Spinal cord (tissue), 9 donors: ENCODE measurements at regions not wholly inside any gene's neighbourhood (a gene's known extent, or its start where the extent isn't known, plus 50 kb on each side); places are given as distances from the start of the nearest gene placed in this dataset.

Source experiments
- DNase-seq, 6 donors: peaks; one replicate each; pipeline versions ENCODE4 v3.0.0 to v3.0.0-alpha.2; 2013 to 2015; ENCODE audit warnings: low spot score in 6 of 6, low read depth in 4 of 6
- H3K27ac ChIP-seq: one replicate; pipeline ENCODE4 v1.5.1; 2013; ENCODE audit warnings: low read depth, low read length, control low read depth
- H3K27me3 ChIP-seq: one replicate; pipeline ENCODE4 v1.6.1; 2013; ENCODE audit warnings: low read length; ENCODE audit not compliant: control insufficient read depth, insufficient read depth
- H3K36me3 ChIP-seq: one replicate; pipeline ENCODE4 v1.6.1; 2013; ENCODE audit warnings: low read length; ENCODE audit not compliant: control insufficient read depth, insufficient read depth
- H3K4me1 ChIP-seq: one replicate; pipeline ENCODE4 v1.6.1; 2013; ENCODE audit warnings: low read length; ENCODE audit not compliant: control insufficient read depth, insufficient read depth
- H3K4me3 ChIP-seq: one replicate; pipeline ENCODE4 v1.5.1; 2013; ENCODE audit warnings: low read depth, low read length, control low read depth
- H3K9me3 ChIP-seq: one replicate; pipeline ENCODE4 v1.6.1; 2013; ENCODE audit warnings: low read length; ENCODE audit not compliant: control insufficient read depth, insufficient read depth
- WGBS: methylation state at CpG from one replicate; pipeline ENCODE4 v1.1.5; 2013; ENCODE audit warnings: missing lambda C conversion rate; ENCODE audit not compliant: insufficient coverage; 5-methylcytosine and 5-hydroxymethylcytosine counted together
- donor health status: healthy.

GRCh38 chr13:76641056-76641455 is 245.1 kb downstream of the KCTD12 start:
- peak overlapping the region; percentile 72 for H3K27ac ChIP-seq
- no CpG with 5 or more reads among the region's 1 CpG for WGBS
- no peak overlapping the region for H3K4me3 ChIP-seq
- H3K9me3 ChIP-seq, result no peaks in the 10 kb centered on the region
- DNase-seq, result peak in 1 of 6 donors; percentile 52
- no peaks in the 10 kb centered on the region for H3K36me3 ChIP-seq
- H3K4me1 ChIP-seq, result no peaks in the 10 kb centered on the region
- no peaks in the 10 kb centered on the region for H3K27me3 ChIP-seq

GRCh38 chr13:76638882-76639281 is 247.3 kb downstream of the KCTD12 start:
- no peak for DNase-seq

GRCh38 chr13:76638181-76638580 is 248.0 kb downstream of the KCTD12 start:
- peak in 1 of 6 donors; percentile 26 for DNase-seq
- Histone ChIP-seq H3K36me3 (no peaks in the 10 kb centered on the region), H3K27ac (peak overlapping the region; percentile 62), H3K4me1 (no peaks in the 10 kb centered on the region), H3K9me3 (no peaks in the 10 kb centered on the region), H3K4me3 (no peak overlapping the region), H3K27me3 (no peaks in the 10 kb centered on the region)
- WGBS, result no CpG with 5 or more reads among the region's 3 CpGs

More at GRCh38 chr13:76638882-76639281, 247.3 kb downstream of the KCTD12 start:
- Histone ChIP-seq H3K36me3 (no peaks in the 10 kb centered on the region), H3K27ac (peak overlapping the region; percentile 62), H3K4me3 (no peak overlapping the region), H3K4me1 (no peaks in the 10 kb centered on the region), H3K9me3 (no peaks in the 10 kb centered on the region), H3K27me3 (no peaks in the 10 kb centered on the region)
- WGBS, result no CpG with 5 or more reads among the region's 3 CpGs

GRCh38 chr13:76637641-76638141 is 248.5 kb downstream of the KCTD12 start:
- no CpG with 5 or more reads among the region's 2 CpGs for WGBS
- H3K27ac ChIP-seq, result peak overlapping the region; percentile 58
- H3K27me3 ChIP-seq, result no peaks in the 10 kb centered on the region
- DNase-seq, result peak in 2 of 6 donors; percentile 53 to 65
- no peak overlapping the region for H3K4me3 ChIP-seq
- H3K36me3 ChIP-seq, result no peaks in the 10 kb centered on the region
- no peaks in the 10 kb centered on the region for H3K4me1 ChIP-seq
- H3K9me3 ChIP-seq, result no peaks in the 10 kb centered on the region

GRCh38 chr13:76636829-76637228 is 249.4 kb downstream of the KCTD12 start:
- Histone ChIP-seq H3K36me3 (no peaks in the 10 kb centered on the region), H3K27me3 (no peaks in the 10 kb centered on the region), H3K9me3 (no peaks in the 10 kb centered on the region), H3K27ac (peak overlapping the region; percentile 22), H3K4me3 (no peak overlapping the region), H3K4me1 (no peaks in the 10 kb centered on the region)
- WGBS, result 60% methylated on average over 1 of the region's 2 CpGs
- no peak for DNase-seq

GRCh38 chr13:76635232-76636230 is 250.7 kb downstream of the KCTD12 start:
- DNase-seq, result no peak

GRCh38 chr13:76634431-76635191 is 251.6 kb downstream of the KCTD12 start:
- H3K27ac ChIP-seq, result no peak overlapping the region
- H3K4me3 ChIP-seq, result no peak overlapping the region
- H3K9me3 ChIP-seq, result no peaks in the 10 kb centered on the region
- no peaks in the 10 kb centered on the region for H3K36me3 ChIP-seq
- no peaks in the 10 kb centered on the region for H3K4me1 ChIP-seq
- no peak for DNase-seq
- H3K27me3 ChIP-seq, result no peaks in the 10 kb centered on the region
- WGBS, result 67% methylated on average over 3 of the region's 6 CpGs

More at GRCh38 chr13:76635232-76636230, 250.7 kb downstream of the KCTD12 start:
- Histone ChIP-seq H3K4me1 (no peaks in the 10 kb centered on the region), H3K27me3 (no peaks in the 10 kb centered on the region), H3K36me3 (no peaks in the 10 kb centered on the region), H3K9me3 (no peaks in the 10 kb centered on the region), H3K4me3 (no peak overlapping the region), H3K27ac (no peak overlapping the region)
- 90% methylated on average over 2 of the region's 7 CpGs for WGBS

- no peak for DNase-seq
- H3K4me3 ChIP-seq, result no peak overlapping the region
- H3K36me3 ChIP-seq, result no peaks in the 10 kb centered on the region
- H3K27ac ChIP-seq, result no peak overlapping the region
- H3K27me3 ChIP-seq, result no peaks in the 10 kb centered on the region
- H3K4me1 ChIP-seq, result no peaks in the 10 kb centered on the region
- WGBS, result no CpG with 5 or more reads among the region's 3 CpGs
- H3K9me3 ChIP-seq, result no peaks in the 10 kb centered on the region
These were observed 253.7 kb downstream of the KCTD12 start for GRCh38 chr13:76632401-76633044.

- Histone ChIP-seq H3K27me3 (no peaks in the 10 kb centered on the region), H3K27ac (no peak overlapping the region), H3K36me3 (no peaks in the 10 kb centered on the region), H3K9me3 (no peaks in the 10 kb centered on the region), H3K4me3 (no peak overlapping the region), H3K4me1 (no peaks in the 10 kb centered on the region)
- DNase-seq, result no peak
- WGBS, result 40% methylated on average over 1 of the region's 5 CpGs
These were observed 255.5 kb downstream of the KCTD12 start for GRCh38 chr13:76630629-76631230.
